KOPT-K1 (cell line): ENCODE measurements at regions not wholly inside any gene's neighbourhood (a gene's known extent, or its start where the extent isn't known, plus 50 kb on each side); places are given as distances from the start of the nearest gene placed in this dataset.

Source experiments
- H3K27ac ChIP-seq: fragments of 200-600 bp; sonication (generic); 2 replicates; pipeline ENCODE4 v1.5.1; 2016; ENCODE audit warnings: antibody characterized with exemption, mild to moderate bottlenecking, low read depth, low read length; ENCODE audit not compliant: poor library complexity, severe bottlenecking
- H3K36me3 ChIP-seq: fragments of 200-600 bp; sonication (generic); 2 replicates; pipeline ENCODE4 v1.5.1; 2017; ENCODE audit warnings: antibody characterized with exemption, mild to moderate bottlenecking, low read length, moderate library complexity; ENCODE audit not compliant: insufficient read depth
- H3K9me3 ChIP-seq: fragments of 200-600 bp; sonication (generic); 2 replicates; pipeline ENCODE4 v1.5.1; 2017; ENCODE audit warnings: antibody characterized with exemption, low read length, mild to moderate bottlenecking; ENCODE audit not compliant: insufficient read depth, poor library complexity, severe bottlenecking

GRCh38 chr14:53874704-53875103, 81.9 kb downstream of the BMP4 start:
- Histone ChIP-seq H3K36me3 (no peaks in the 10 kb centered on the region), H3K9me3 (no peaks in the 10 kb centered on the region), H3K27ac (no peak overlapping the region)

DNA sequence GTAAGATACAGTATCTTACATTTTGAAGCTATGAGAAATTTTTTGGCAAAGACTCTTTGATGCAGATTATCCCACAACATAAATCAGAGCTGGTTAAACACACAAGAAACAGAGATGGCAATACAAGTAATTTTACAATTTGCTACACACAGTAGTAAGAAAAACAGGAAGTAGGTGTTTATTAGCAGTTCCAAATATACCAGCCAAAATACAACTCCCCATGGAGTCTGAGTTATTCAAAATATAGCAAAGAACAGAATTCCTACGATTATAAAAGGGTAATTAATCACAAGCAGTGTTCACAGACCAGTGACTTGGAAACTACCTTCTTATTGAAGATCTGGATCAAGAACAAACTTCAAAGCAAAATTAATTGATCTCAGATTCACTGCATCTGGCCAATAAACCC, 83.9 kb downstream of the BMP4 start:
- Histone ChIP-seq H3K36me3 (no peaks in the 10 kb centered on the region), H3K9me3 (no peaks in the 10 kb centered on the region), H3K27ac (no peak overlapping the region)

GRCh38 chr14:53871951-53872350, 84.7 kb downstream of the BMP4 start:
- Histone ChIP-seq H3K9me3 (no peaks in the 10 kb centered on the region), H3K27ac (no peak overlapping the region), H3K36me3 (no peaks in the 10 kb centered on the region)

- Histone ChIP-seq H3K9me3 (no peaks in the 10 kb centered on the region), H3K36me3 (no peaks in the 10 kb centered on the region), H3K27ac (no peak overlapping the region)
Observed at GRCh38 chr14:53871011-53871410, 85.6 kb downstream of the BMP4 start.

GRCh38 chr14:53865711-53866110, 90.9 kb downstream of the BMP4 start:
- H3K27ac ChIP-seq, result no peak overlapping the region
- H3K9me3 ChIP-seq, result no peaks in the 10 kb centered on the region
- no peaks in the 10 kb centered on the region for H3K36me3 ChIP-seq

DNA sequence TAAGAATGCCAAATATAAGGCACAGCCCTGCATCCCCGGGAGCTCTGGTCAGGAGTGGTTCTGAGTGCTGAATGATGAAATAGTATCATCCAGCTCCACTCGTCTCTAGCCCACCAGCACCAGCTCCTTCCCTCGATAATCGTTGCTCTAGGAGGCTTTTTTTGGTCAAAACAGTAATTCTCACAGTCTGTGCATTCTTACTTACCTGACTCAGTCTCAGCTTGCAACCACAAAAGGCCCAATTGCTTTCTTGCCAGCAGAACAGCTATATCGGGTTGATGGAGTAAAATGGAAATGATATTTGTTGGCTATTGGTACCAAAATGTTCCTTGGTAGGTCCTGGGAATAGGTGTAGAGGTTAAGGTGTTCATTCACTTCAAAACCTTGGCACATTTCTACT, 94.8 kb downstream of the BMP4 start:
- no peaks in the 10 kb centered on the region for H3K9me3 ChIP-seq
- H3K36me3 ChIP-seq, result no peaks in the 10 kb centered on the region
- no peak overlapping the region for H3K27ac ChIP-seq

GRCh38 chr14:53858345-53858684, 98.3 kb downstream of the BMP4 start:
- Histone ChIP-seq H3K27ac (no peak overlapping the region), H3K36me3 (no peaks in the 10 kb centered on the region), H3K9me3 (no peaks in the 10 kb centered on the region)

- no peak overlapping the region for H3K27ac ChIP-seq
- H3K36me3 ChIP-seq, result no peaks in the 10 kb centered on the region
Observed at GRCh38 chr14:53857625-53858344, 98.8 kb downstream of the BMP4 start.

GRCh38 chr14:53855574-53855973, 101.1 kb downstream of the BMP4 start:
- Histone ChIP-seq H3K27ac (no peak overlapping the region), H3K9me3 (no peaks in the 10 kb centered on the region), H3K36me3 (no peaks in the 10 kb centered on the region)

More at GRCh38 chr14:53857625-53858344, 98.8 kb downstream of the BMP4 start:
- H3K9me3 ChIP-seq, result no peaks in the 10 kb centered on the region

DNA sequence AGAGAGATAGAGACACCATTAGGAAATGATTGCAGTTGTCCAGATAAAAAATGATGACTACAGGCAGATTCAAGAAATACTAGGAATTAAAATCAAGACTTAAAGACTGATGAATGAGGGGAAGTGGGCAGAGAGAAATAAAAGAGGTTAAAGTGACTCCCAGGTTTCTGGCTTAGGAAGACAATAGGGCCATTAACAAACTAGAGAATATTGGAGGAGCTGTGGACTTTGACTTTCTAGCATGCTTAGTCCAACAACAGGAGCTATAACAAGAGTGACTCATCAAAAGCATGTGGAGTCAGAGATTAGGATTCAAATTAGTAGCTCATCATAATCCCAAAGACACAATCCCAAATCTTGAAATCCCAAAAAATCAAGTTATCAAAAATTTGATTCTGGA, 101.5 kb downstream of the BMP4 start:
- Histone ChIP-seq H3K27ac (no peak overlapping the region), H3K36me3 (no peaks in the 10 kb centered on the region), H3K9me3 (no peaks in the 10 kb centered on the region)

- H3K36me3 ChIP-seq, result no peaks in the 10 kb centered on the region
- no peak overlapping the region for H3K27ac ChIP-seq
Observed at GRCh38 chr14:53851394-53852090, 105.1 kb downstream of the BMP4 start.

GRCh38 chr14:53850714-53851296, 105.8 kb downstream of the BMP4 start:
- Histone ChIP-seq H3K27ac (no peak overlapping the region), H3K9me3 (no peaks in the 10 kb centered on the region), H3K36me3 (no peaks in the 10 kb centered on the region)

More at GRCh38 chr14:53851394-53852090, 105.1 kb downstream of the BMP4 start:
- no peaks in the 10 kb centered on the region for H3K9me3 ChIP-seq

DNA sequence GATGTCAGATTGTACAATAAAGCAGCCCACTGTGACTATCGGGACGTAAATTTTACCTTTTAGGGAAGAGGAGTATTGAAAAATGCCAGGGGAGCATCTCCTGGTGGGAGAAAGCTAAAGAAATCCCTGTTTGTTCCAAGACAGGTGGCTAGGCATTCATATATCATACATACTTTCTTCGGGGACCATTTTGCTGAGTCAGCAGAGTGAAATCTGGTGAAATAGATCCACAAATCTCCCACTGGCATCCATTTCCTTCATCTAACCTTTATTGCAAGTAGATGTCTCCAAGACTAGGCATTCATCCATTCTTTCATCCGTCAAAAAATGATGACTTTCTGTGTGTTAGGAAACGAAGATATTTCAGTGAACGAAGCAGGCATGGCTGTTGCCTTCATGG, 107.1 kb downstream of the BMP4 start:
- no peak overlapping the region for H3K27ac ChIP-seq
- H3K9me3 ChIP-seq, result no peaks in the 10 kb centered on the region
- H3K36me3 ChIP-seq, result no peaks in the 10 kb centered on the region

DNA sequence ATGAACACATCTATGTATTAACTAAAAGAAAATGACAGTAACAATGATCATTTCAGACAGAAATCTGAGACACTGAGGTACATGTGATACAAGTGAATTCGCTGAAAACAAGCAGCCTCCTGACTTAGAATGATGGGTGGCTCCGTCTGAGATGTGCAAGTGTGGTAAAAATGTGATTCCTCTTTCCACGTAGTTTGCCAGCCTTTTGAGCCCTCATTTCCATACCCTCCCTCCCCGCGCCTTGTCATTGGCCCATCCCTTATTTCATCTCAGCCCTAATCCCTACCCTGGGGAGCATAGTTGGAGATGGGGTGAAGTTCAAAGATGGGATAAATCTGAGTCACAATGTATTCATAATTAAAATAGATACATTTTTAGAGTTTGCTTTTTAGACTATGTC, 107.8 kb downstream of the BMP4 start:
- H3K9me3 ChIP-seq, result no peaks in the 10 kb centered on the region
- no peak overlapping the region for H3K27ac ChIP-seq
- H3K36me3 ChIP-seq, result no peaks in the 10 kb centered on the region

- no peaks in the 10 kb centered on the region for H3K36me3 ChIP-seq
- H3K27ac ChIP-seq, result no peak overlapping the region
- H3K9me3 ChIP-seq, result no peaks in the 10 kb centered on the region
Observed at GRCh38 chr14:53847881-53848280, 108.7 kb downstream of the BMP4 start.

DNA sequence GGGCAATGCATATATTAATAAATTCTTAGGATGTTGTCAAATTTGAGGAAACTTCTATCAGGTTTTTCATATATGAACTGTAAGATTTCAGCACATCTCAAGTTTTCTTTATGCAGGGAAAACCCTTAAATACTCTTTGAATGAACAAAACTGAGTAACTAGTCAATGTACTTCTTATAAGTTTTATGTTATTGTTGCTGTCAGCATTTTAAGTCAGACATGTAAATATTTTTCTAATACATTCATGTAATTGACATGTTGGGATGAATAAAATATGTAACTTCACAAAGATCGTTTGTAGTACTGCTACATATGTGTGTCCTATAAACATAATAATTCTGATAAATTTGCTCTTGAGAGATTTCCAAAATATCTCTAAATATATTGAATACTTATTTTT, 109.6 kb downstream of the BMP4 start:
- Histone ChIP-seq H3K27ac (no peak overlapping the region), H3K36me3 (no peaks in the 10 kb centered on the region), H3K9me3 (no peaks in the 10 kb centered on the region)
